VCaP (cell line): ENCODE measurements at regions not wholly inside any gene's neighbourhood (a gene's known extent, or its start where the extent isn't known, plus 50 kb on each side); places are given as distances from the start of the nearest gene placed in this dataset.

Experiments
- H3K27ac ChIP-seq: fragments of 450-650 bp; 2 replicates; pipeline ENCODE4 v1.5.1; 2017
- CTCF ChIP-seq: fragments of 450-650 bp; conservative IDR thresholded peaks from 2 replicates; pipeline ENCODE4 v1.5.1; 2017; ENCODE audit warnings: mild to moderate bottlenecking, moderate library complexity

DNA sequence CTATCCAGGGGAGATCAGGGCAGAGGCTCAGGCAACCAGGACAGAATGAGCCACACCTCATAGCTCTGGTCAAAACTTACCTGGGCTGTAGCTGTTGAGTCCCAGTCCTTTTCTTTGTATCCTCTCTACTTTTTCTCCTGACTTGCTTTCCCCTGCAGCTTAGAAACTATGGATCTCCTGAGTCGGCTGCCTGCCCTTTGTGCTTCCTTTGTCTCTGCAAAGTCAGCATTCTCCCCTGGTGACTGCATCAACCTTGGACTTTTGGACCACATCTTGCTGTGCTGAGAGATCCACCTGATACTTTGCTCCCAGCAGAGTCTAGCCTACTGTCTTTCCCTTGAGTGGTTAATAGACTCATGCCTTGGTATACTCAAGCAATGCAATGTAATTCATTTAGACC, 353.3 kb downstream of the SIPA1L2 start:
- H3K27ac ChIP-seq, result no peak overlapping the region
- TF ChIP-seq CTCF, result no peak

GRCh38 chr1:232274999-232275710, 354.8 kb downstream of the SIPA1L2 start:
- H3K27ac ChIP-seq, result peak overlapping the region; percentile 50
- TF ChIP-seq CTCF, result no peak

DNA sequence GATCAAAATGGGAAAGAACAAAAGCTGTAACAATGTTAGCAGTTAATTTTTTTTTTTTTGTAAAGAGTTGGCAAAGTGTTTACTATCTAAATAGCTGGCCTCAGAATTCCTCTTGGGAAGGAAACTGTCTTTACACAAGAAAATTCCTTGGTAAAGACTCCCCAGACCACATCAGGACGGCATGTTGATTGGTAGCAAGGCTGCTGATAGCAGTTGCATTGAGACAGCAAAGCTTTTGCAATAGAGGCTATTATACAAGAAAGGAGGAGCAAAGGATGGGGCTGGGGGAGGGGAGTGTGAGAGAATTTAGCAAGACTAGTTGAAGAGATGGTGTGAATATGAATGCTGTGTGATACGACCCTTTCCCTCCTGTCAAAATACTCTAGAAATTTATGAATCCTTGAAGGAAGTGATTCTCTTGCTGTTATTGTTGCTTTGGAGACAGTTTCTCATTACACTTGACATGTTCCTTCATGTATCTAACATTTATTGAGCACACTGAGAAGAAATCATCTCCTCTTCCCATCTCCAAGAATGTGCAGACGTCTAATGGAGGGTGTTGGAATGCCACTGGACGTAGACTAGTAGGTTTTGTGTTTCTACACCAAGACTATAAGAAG, 355.6 kb downstream of the SIPA1L2 start:
- H3K27ac ChIP-seq, result peak overlapping the region; percentile 50
- TF ChIP-seq CTCF, result no peak

DNA sequence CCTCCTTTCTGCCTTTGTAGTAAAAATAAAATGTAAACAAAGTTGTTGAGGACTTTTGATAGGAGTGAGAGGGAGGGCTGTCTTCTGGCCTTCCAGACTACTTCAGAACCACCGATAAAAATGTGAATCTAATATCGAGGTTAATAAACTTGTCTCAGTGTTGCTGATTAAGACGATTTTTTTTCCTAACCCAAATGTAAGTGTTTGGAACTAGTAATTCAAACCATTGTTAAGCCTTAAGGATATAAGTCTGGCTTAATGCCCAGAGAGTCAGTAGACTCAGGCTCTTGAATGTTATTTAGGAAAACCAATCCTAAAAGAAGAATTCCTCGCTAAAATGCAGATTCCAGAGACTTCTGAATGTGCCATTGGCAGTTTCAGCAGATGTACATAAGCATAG, 356.9 kb downstream of the SIPA1L2 start:
- TF ChIP-seq CTCF, result no peak
- H3K27ac ChIP-seq, result peak overlapping the region; percentile 50

GRCh38 chr1:232271991-232272589, 357.8 kb downstream of the SIPA1L2 start:
- TF ChIP-seq CTCF, result no peak

GRCh38 chr1:232271299-232271698, 358.6 kb downstream of the SIPA1L2 start:
- TF ChIP-seq CTCF, result no peak
- no peak overlapping the region for H3K27ac ChIP-seq

More at GRCh38 chr1:232271991-232272589, 357.8 kb downstream of the SIPA1L2 start:
- peak overlapping the region; percentile 50; the same call in 1 of the 2 replicates for H3K27ac ChIP-seq

GRCh38 chr1:232269988-232270387, 359.9 kb downstream of the SIPA1L2 start:
- TF ChIP-seq CTCF, result no peak
- no peak overlapping the region for H3K27ac ChIP-seq
